ENCODE measurements at regions not wholly inside any gene's neighbourhood (a gene's known extent, or its start where the extent isn't known, plus 50 kb on each side); places are given as distances from the start of the nearest gene placed in this dataset.

DNA sequence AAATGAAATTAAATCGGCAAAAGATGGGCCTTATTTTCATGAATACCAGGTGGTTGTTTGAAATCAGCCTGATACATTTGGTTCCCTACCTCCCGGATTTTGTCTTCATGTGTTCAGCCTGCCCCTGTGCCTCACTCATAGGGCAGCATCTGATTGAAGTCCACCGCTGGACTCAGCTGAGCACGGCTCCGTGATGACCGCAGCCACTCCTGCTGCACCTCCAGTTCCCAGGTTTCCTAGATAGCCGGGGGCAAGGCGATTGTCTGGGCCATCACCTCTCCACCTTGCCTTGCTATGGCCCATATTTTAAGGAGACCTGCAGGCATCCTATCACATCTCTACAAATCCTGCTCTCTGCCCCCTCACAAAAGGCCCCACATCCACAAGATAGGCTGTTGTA lies 563.8 kb downstream of the NUF2 start:
- DNase-seq (ENCODE audit: low read depth in 1 of 2, low spot score in 1 of 2): no peak
- Histone ChIP-seq H3K4me3 (replicated peaks; ENCODE audit: insufficient read depth, low read length) (no peak overlapping the region), H3K27ac (replicated peaks) (no peak overlapping the region), H3K27me3 (ENCODE audit: insufficient read depth, poor library complexity, severe bottlenecking) (no peaks in the 10 kb centered on the region)
- no peak for TF ChIP-seq SPI1 (IDR thresholded peaks at IDR 0.05; ENCODE audit: borderline replicate concordance, low read depth)
- TF ChIP-seq GABPA (IDR thresholded peaks at IDR 0.05; ENCODE audit: low read depth): no peak

DNA sequence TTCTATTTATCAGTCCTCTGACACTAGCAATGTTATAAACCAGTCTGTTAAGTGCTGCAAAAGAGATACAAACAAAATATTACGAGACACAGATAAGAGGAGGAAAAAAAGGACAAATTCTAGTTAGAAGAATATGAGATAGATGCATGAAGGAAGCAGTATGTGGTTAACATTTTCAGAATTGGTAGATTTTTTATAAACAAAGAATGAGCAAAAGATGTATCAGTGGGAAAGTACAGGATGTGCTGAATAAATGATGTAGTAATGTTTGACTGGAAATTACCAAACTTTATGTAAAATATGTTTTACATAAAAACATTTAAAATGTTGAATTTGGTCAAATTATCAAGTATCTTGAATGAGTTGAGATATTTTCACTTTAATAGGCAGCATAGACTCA lies 574.2 kb downstream of the NUF2 start:
- DNase-seq (ENCODE audit: low read depth in 1 of 2, low spot score in 1 of 2): no peak

DNA sequence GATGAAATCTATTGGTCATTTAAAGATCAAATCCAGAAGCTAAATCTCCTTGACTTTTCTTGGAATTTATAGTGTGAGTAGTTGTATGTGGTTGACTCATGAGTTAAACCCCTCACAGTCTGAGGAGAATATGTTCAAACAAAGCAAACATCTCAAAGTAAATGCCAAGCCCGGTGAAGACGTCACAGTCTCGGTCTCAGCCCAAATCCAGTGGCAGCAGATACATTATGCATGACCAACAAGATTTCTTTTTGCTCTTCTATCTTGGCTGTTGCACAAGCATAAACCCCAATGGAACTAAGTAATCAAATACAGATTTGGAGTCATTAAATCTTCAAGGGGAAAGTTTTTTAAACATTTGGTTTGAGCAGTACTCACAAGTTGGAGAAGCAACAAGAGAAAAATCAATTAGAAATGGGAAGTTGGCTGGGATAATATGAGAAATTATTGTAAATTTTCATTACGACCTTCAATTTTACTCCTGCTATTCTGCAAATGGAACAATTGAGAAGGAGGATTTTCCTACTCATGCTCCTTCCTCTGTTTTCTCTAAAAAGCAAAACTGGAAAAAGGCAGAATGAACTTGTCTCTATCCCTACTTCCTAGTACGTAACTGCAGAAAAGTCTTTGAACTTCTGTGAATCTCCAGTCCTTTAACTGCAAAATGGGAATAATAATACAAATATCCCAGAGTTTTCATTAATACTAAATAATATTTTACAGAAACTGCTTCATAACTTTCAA lies 575.8 kb downstream of the NUF2 start:
- Histone ChIP-seq H3K4me3 (replicated peaks; ENCODE audit: insufficient read depth, low read length) (no peak overlapping the region), H3K27ac (replicated peaks) (no peak overlapping the region), H3K27me3 (ENCODE audit: insufficient read depth, poor library complexity, severe bottlenecking) (no peaks in the 10 kb centered on the region)
- TF ChIP-seq SPI1 (IDR thresholded peaks at IDR 0.05; ENCODE audit: borderline replicate concordance, low read depth) (no peak), GABPA (IDR thresholded peaks at IDR 0.05; ENCODE audit: low read depth) (no peak), POLR2AphosphoS5 (IDR thresholded peaks at IDR 0.05; ENCODE audit: low read depth) (no peak), CTCF (IDR thresholded peaks at IDR 0.05; ENCODE audit: insufficient read depth, low read length) (no peak)
- TF ChIP-seq, protein P1, sequence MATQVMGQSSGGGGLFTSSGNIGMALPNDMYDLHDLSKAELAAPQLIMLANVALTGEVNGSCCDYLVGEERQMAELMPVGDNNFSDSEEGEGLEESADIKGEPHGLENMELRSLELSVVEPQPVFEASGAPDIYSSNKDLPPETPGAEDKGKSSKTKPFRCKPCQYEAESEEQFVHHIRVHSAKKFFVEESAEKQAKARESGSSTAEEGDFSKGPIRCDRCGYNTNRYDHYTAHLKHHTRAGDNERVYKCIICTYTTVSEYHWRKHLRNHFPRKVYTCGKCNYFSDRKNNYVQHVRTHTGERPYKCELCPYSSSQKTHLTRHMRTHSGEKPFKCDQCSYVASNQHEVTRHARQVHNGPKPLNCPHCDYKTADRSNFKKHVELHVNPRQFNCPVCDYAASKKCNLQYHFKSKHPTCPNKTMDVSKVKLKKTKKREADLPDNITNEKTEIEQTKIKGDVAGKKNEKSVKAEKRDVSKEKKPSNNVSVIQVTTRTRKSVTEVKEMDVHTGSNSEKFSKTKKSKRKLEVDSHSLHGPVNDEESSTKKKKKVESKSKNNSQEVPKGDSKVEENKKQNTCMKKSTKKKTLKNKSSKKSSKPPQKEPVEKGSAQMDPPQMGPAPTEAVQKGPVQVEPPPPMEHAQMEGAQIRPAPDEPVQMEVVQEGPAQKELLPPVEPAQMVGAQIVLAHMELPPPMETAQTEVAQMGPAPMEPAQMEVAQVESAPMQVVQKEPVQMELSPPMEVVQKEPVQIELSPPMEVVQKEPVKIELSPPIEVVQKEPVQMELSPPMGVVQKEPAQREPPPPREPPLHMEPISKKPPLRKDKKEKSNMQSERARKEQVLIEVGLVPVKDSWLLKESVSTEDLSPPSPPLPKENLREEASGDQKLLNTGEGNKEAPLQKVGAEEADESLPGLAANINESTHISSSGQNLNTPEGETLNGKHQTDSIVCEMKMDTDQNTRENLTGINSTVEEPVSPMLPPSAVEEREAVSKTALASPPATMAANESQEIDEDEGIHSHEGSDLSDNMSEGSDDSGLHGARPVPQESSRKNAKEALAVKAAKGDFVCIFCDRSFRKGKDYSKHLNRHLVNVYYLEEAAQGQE (IDR thresholded peaks at IDR 0.05; ENCODE audit: insufficient replicate concordance, low read depth): no peak
- DNase-seq (ENCODE audit: low read depth in 1 of 2, low spot score in 1 of 2): no peak

More for the DNA sequence above, 574.2 kb downstream of the NUF2 start:
- H3K27ac ChIP-seq (replicated peaks): no peak overlapping the region
- H3K4me3 ChIP-seq (replicated peaks; ENCODE audit: insufficient read depth, low read length): no peak overlapping the region
- no peak for TF ChIP-seq POLR2AphosphoS5 (IDR thresholded peaks at IDR 0.05; ENCODE audit: low read depth)
- TF ChIP-seq SPI1 (IDR thresholded peaks at IDR 0.05; ENCODE audit: borderline replicate concordance, low read depth): no peak
- TF ChIP-seq, protein P1 (IDR thresholded peaks at IDR 0.05; ENCODE audit: insufficient replicate concordance, low read depth): no peak
- H3K27me3 ChIP-seq (ENCODE audit: insufficient read depth, poor library complexity, severe bottlenecking): no peaks in the 10 kb centered on the region

DNA sequence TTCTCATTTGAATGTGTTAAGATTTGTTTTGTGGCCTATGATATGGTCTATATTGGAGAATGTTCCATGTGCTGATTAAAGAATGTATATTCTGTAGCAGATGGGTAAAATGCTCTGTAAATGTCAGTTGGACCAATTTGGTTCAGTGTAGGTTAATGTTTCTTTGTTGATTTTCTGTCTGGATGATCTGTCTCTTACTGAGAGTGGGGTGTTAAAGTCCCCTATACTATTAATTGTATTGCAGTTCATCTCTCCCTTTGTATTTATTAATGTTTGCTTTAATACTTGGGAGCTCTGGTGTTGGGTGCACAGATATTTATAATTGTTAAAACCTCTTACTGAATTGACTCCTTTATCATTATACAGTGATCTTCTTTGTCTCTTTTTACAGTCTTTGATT lies 584.5 kb downstream of the NUF2 start:
- TF ChIP-seq SPI1 (IDR thresholded peaks at IDR 0.05; ENCODE audit: borderline replicate concordance, low read depth): no peak
- no peak for TF ChIP-seq GABPA (IDR thresholded peaks at IDR 0.05; ENCODE audit: low read depth)
- no peak for TF ChIP-seq POLR2AphosphoS5 (IDR thresholded peaks at IDR 0.05; ENCODE audit: low read depth)
- TF ChIP-seq, protein P1 (IDR thresholded peaks at IDR 0.05; ENCODE audit: insufficient replicate concordance, low read depth): no peak
- no peak for TF ChIP-seq CTCF (IDR thresholded peaks at IDR 0.05; ENCODE audit: insufficient read depth, low read length)
- no peak overlapping the region for H3K4me3 ChIP-seq (replicated peaks; ENCODE audit: insufficient read depth, low read length)
- DNase-seq (ENCODE audit: low read depth in 1 of 2, low spot score in 1 of 2): no peak
- no peaks in the 10 kb centered on the region for H3K27me3 ChIP-seq (ENCODE audit: insufficient read depth, poor library complexity, severe bottlenecking)
- H3K27ac ChIP-seq (replicated peaks): no peak overlapping the region

Measured in HL-60 (cell line).